ENCODE measurements at regions not wholly inside any gene's neighbourhood (a gene's known extent, or its start where the extent isn't known, plus 50 kb on each side); places are given as distances from the start of the nearest gene placed in this dataset.
"Not testable (repeated sequence)": the region's sequence is repeated elsewhere in the genome, so short reads cannot be mapped to it uniquely, and the experiment has no call there.

DNA sequence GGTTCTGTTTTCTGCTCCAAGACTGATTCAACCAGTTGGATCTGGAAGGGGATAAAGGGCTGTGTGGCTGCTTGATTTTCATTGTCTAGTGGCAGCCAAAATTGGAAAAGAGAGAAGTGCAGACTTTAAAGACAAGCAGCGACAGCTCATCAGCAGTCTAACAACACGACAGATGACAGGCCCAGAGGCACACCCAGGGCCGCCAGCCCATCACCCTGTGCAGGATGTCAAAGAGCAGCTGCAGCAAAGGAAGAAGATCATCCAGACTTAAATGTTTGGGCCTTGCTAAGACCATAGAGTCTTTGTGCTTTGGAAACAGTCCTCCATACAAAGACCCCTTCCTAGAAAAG is 421.0 kb upstream of the KLF12 start:
- DNase-seq (ENCODE audit: low read depth): no peak
- TF ChIP-seq, protein P1, sequence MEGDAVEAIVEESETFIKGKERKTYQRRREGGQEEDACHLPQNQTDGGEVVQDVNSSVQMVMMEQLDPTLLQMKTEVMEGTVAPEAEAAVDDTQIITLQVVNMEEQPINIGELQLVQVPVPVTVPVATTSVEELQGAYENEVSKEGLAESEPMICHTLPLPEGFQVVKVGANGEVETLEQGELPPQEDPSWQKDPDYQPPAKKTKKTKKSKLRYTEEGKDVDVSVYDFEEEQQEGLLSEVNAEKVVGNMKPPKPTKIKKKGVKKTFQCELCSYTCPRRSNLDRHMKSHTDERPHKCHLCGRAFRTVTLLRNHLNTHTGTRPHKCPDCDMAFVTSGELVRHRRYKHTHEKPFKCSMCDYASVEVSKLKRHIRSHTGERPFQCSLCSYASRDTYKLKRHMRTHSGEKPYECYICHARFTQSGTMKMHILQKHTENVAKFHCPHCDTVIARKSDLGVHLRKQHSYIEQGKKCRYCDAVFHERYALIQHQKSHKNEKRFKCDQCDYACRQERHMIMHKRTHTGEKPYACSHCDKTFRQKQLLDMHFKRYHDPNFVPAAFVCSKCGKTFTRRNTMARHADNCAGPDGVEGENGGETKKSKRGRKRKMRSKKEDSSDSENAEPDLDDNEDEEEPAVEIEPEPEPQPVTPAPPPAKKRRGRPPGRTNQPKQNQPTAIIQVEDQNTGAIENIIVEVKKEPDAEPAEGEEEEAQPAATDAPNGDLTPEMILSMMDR (IDR thresholded peaks at IDR 0.05; ENCODE audit: control insufficient read depth, insufficient read depth, low read depth, low read length, missing control alignments): no peak
- no peak overlapping the region for H3K4me3 ChIP-seq (ENCODE audit: control insufficient read depth, low read depth, low read length)

DNA sequence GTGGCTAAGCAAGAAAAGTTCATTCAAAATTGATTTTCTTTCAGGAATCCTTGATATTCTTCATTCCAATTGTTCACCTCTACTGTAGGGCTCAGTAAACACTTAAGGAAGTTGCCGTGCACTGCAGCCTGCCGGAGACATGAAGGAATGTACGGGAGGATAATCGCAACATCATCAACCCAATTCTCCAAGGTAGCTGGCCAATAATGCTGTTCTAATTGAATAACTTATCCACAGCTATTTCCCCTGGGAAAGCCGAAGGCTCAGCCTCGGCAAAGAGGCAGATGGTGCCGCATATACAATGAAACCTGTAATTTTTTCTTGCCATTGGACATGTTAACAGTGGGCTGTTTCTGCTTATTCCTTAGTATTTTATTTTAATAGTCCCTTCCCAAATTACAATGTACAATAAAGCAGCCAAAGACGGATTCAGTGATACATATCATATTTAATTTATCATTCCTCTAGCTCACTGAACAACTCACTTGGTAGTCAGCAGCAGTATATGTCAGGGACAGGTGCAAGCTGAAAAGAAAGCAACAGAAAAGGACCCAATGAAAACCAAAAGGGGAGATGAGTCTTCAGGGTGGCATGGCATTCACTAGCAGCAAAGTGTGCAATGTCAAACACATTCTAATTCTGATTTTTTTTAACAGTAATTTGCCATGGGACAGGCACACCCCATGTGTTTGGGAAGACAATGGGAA is 420.5 kb upstream of the KLF12 start:
- TF ChIP-seq, protein P1 (IDR thresholded peaks at IDR 0.05; ENCODE audit: control insufficient read depth, insufficient read depth, low read depth, low read length, missing control alignments): no peak
- no peak overlapping the region for H3K4me3 ChIP-seq (ENCODE audit: control insufficient read depth, low read depth, low read length)
- no peak for DNase-seq (ENCODE audit: low read depth)

DNA sequence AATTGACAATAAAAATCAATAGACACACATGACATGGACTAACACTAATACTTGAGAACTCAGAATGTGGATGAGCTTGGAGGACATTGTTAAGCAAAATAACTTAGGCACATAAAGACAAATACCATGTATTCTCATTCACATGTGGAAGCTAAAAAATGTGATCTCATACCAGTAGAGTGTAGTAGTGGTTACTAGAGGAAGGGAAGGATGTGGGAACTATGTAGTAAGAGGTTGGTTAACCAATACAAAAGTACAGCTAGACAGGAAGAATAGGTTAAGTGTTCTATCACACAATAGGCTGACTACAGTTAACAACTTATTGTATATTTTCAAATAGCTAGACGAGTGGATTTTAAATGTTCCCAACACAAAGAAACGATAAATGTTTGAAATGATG is 415.8 kb upstream of the KLF12 start:
- H3K4me3 ChIP-seq (ENCODE audit: control insufficient read depth, low read depth, low read length): no peak overlapping the region
- no peak for DNase-seq (ENCODE audit: low read depth)
- TF ChIP-seq, protein P1 (IDR thresholded peaks at IDR 0.05; ENCODE audit: control insufficient read depth, insufficient read depth, low read depth, low read length, missing control alignments): no peak

DNA sequence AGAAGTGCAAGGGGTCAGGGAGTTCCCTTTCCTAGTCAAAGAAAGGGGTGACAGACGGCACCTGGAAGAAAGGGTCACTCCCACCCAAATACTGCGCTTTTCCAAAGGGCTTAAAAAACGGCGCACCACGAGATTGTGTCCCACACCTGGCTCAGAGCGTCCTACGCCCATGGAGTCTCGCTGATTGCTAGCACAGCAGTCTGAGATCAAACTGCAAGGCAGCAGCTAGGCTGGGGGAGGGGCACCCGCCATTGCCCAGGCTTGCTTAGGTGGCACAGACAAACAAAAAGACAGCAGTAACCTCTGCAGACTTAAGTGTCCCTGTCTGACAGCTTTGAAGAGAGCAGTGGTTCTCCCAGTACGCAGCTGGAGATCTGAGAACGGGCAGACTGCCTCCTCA is 402.4 kb upstream of the KLF12 start:
- not testable (repeated sequence) for DNase-seq (ENCODE audit: low read depth); H3K4me3 ChIP-seq (ENCODE audit: control insufficient read depth, low read depth, low read length)

DNA sequence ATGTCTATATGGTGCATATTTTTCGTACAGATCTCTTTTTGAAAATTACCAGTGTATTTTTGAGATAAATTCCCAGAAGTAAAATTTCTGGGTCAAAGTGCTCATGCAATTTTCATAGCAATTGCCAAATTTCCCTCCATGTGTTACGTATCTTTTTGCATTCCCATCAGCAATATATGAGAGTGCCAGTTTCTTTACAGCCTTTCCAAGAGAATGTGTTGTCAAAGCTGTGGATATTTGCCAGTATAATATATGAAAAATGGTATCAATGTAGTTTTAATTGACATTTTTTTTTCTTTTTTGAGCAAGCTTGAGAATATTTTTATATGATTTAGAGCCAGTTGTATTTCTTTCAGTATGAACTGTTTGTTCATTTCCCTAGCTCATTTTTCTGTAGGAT is 399.0 kb upstream of the KLF12 start:
- TF ChIP-seq, protein P1 (IDR thresholded peaks at IDR 0.05; ENCODE audit: control insufficient read depth, insufficient read depth, low read depth, low read length, missing control alignments): no peak
- DNase-seq (ENCODE audit: low read depth): no peak
- H3K4me3 ChIP-seq (ENCODE audit: control insufficient read depth, low read depth, low read length): no peak overlapping the region

DNA sequence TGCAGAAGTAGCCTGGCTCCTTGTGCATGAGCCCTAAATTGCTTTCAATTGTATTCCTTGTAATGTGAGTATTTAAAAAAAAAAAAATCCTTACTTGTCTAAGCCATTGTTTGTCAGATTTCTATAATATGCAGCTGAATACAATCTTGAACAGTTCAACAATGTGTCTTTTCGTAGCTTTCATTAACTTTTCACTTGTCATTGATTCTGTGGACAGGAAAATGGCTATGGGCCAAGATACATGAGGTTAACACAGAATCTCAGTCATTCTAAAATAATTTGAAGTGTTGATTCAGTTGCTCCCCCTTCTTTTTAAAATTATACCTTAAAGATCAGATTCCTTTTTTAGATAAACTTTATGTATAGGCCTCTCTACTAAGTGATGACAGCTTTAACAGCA is 395.8 kb upstream of the KLF12 start:
- TF ChIP-seq, protein P1 (IDR thresholded peaks at IDR 0.05; ENCODE audit: control insufficient read depth, insufficient read depth, low read depth, low read length, missing control alignments): no peak

DNA sequence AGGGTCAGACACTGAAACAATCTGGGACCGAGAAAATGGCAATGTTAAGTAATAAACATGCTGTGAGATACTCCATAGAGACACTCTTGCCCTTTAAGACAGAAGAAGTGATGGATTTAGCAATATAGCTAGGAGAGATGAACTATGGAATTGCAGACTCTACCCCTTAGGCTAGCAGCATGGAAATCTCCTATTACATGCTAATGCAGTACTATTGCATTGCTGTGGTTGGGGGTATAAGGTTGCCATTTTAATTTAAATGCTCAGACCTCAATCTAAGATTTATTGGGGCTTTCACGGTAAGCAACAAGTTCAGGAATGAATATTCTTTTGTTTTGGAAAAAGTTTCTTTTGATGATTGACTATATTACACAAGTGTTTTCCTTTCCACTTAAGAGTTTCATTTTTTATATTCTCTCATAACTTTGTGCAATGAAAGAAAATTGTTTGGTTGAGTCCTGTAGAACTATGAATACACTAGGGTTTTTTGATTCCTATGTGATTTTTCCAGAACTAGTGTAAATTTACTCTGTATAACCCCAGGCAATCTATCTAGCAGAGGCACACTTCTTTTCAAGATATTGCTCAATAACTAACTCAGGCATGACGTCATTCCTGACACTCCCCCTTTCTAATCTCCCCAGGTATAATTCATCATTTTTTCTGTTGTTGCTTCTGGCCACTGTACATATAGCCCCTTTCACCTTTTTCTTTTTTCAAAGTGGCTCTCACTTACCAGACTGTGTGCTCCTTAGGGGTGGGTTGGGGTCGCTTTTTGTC is 394.7 kb upstream of the KLF12 start:
- TF ChIP-seq, protein P1 (IDR thresholded peaks at IDR 0.05; ENCODE audit: control insufficient read depth, insufficient read depth, low read depth, low read length, missing control alignments): no peak

More for the DNA sequence above, 395.8 kb upstream of the KLF12 start:
- no peak overlapping the region for H3K4me3 ChIP-seq (ENCODE audit: control insufficient read depth, low read depth, low read length)
- no peak for DNase-seq (ENCODE audit: low read depth)

More for the DNA sequence above, 394.7 kb upstream of the KLF12 start:
- no peak overlapping the region for H3K4me3 ChIP-seq (ENCODE audit: control insufficient read depth, low read depth, low read length)
- DNase-seq (ENCODE audit: low read depth): no peak
